ENCODE measurements at regions not wholly inside any gene's neighbourhood (a gene's known extent, or its start where the extent isn't known, plus 50 kb on each side); places are given as distances from the start of the nearest gene placed in this dataset.
A peak's percentile ranks its signal among the peaks of the same experiment; 100 is the strongest.

GRCh38 chr5:24804221-24804681 is 159.5 kb upstream of the CDH10 start:
- H4K20me1 ChIP-seq (ENCODE audit: control insufficient read depth, extremely low read depth, insufficient read depth, low read length): no peaks in the 10 kb centered on the region
- peak in 1 of 2 donors; percentile 93 for DNase-seq (ENCODE audit: low read depth in 2 of 2)
- no peak overlapping the region for H2AFZ ChIP-seq (ENCODE audit: low read length)
- H3K27ac ChIP-seq (ENCODE audit: insufficient read depth, low read length): no peak overlapping the region
- H3K36me3 ChIP-seq (ENCODE audit: control insufficient read depth, insufficient read depth, low read length): no peaks in the 10 kb centered on the region
- H3K4me1 ChIP-seq (ENCODE audit: control insufficient read depth, extremely low read depth, insufficient read depth, low read length): no peaks in the 10 kb centered on the region
- H3K9ac ChIP-seq (ENCODE audit: insufficient read depth, low read length): no peak overlapping the region
- H3K4me2 ChIP-seq (ENCODE audit: extremely low read depth, insufficient read depth, low read length): no peak overlapping the region
- TF ChIP-seq EZH2 (IDR thresholded peaks at IDR 0.05; ENCODE audit: low read length, missing control alignments): no peak
- no peak for TF ChIP-seq CTCF (conservative IDR thresholded peaks at IDR 0.05 in 1 of 2, IDR thresholded peaks at IDR 0.05 in 1 of 2; ENCODE audit: low read depth in 1 of 2, low read length in 2 of 2)
- H3K4me3 ChIP-seq (replicated peaks in 1 of 4; ENCODE audit: control extremely low read depth in 1 of 4, insufficient read depth in 1 of 4, low read depth in 3 of 4, low read length in 4 of 4): no peak overlapping the region
- no peaks in the 10 kb centered on the region for H3K79me2 ChIP-seq (ENCODE audit: control insufficient read depth, insufficient read depth, low read length)
- H3K9me3 ChIP-seq (ENCODE audit: control insufficient read depth, insufficient read depth, low read depth, low read length): no peaks in the 10 kb centered on the region
- H3K27me3 ChIP-seq (ENCODE audit: control insufficient read depth, insufficient read depth, low read length): no peaks in the 10 kb centered on the region

GRCh38 chr5:24791326-24791725 is 146.5 kb upstream of the CDH10 start:
- Histone ChIP-seq H4K20me1 (ENCODE audit: control insufficient read depth, extremely low read depth, insufficient read depth, low read length) (no peaks in the 10 kb centered on the region), H3K9me3 (ENCODE audit: control insufficient read depth, insufficient read depth, low read depth, low read length) (no peaks in the 10 kb centered on the region), H3K79me2 (ENCODE audit: control insufficient read depth, insufficient read depth, low read length) (no peaks in the 10 kb centered on the region), H3K36me3 (ENCODE audit: control insufficient read depth, insufficient read depth, low read length) (no peaks in the 10 kb centered on the region), H3K9ac (ENCODE audit: insufficient read depth, low read length) (no peak overlapping the region), H2AFZ (ENCODE audit: low read length) (no peak overlapping the region), H3K4me2 (ENCODE audit: extremely low read depth, insufficient read depth, low read length) (no peak overlapping the region), H3K27ac (ENCODE audit: insufficient read depth, low read length) (no peak overlapping the region), H3K27me3 (ENCODE audit: control insufficient read depth, insufficient read depth, low read length) (no peaks in the 10 kb centered on the region), H3K4me1 (ENCODE audit: control insufficient read depth, extremely low read depth, insufficient read depth, low read length) (no peaks in the 10 kb centered on the region), H3K4me3 (replicated peaks in 1 of 4; ENCODE audit: control extremely low read depth in 1 of 4, insufficient read depth in 1 of 4, low read depth in 3 of 4, low read length in 4 of 4) (no peak overlapping the region)
- DNase-seq (ENCODE audit: low read depth in 2 of 2): no peak
- no peak for TF ChIP-seq EZH2 (IDR thresholded peaks at IDR 0.05; ENCODE audit: low read length, missing control alignments)
- TF ChIP-seq CTCF (conservative IDR thresholded peaks at IDR 0.05 in 1 of 2, IDR thresholded peaks at IDR 0.05 in 1 of 2; ENCODE audit: low read depth in 1 of 2, low read length in 2 of 2): no peak

- H2AFZ ChIP-seq (ENCODE audit: low read length): no peak overlapping the region
- no peaks in the 10 kb centered on the region for H3K4me1 ChIP-seq (ENCODE audit: control insufficient read depth, extremely low read depth, insufficient read depth, low read length)
- no peaks in the 10 kb centered on the region for H4K20me1 ChIP-seq (ENCODE audit: control insufficient read depth, extremely low read depth, insufficient read depth, low read length)
- DNase-seq (ENCODE audit: low read depth in 2 of 2): peak in 1 of 2 donors; percentile 17
- no peaks in the 10 kb centered on the region for H3K79me2 ChIP-seq (ENCODE audit: control insufficient read depth, insufficient read depth, low read length)
- H3K9me3 ChIP-seq (ENCODE audit: control insufficient read depth, insufficient read depth, low read depth, low read length): no peaks in the 10 kb centered on the region
- no peak overlapping the region for H3K9ac ChIP-seq (ENCODE audit: insufficient read depth, low read length)
- no peaks in the 10 kb centered on the region for H3K27me3 ChIP-seq (ENCODE audit: control insufficient read depth, insufficient read depth, low read length)
- H3K27ac ChIP-seq (ENCODE audit: insufficient read depth, low read length): no peak overlapping the region
- H3K36me3 ChIP-seq (ENCODE audit: control insufficient read depth, insufficient read depth, low read length): no peaks in the 10 kb centered on the region
- no peak overlapping the region for H3K4me3 ChIP-seq (replicated peaks in 1 of 4; ENCODE audit: control extremely low read depth in 1 of 4, insufficient read depth in 1 of 4, low read depth in 3 of 4, low read length in 4 of 4)
- H3K4me2 ChIP-seq (ENCODE audit: extremely low read depth, insufficient read depth, low read length): no peak overlapping the region
- no peak for TF ChIP-seq EZH2 (IDR thresholded peaks at IDR 0.05; ENCODE audit: low read length, missing control alignments)
- TF ChIP-seq CTCF (conservative IDR thresholded peaks at IDR 0.05 in 1 of 2, IDR thresholded peaks at IDR 0.05 in 1 of 2; ENCODE audit: low read depth in 1 of 2, low read length in 2 of 2): no peak
These were observed 145.0 kb upstream of the CDH10 start for GRCh38 chr5:24789611-24790351.

All from fibroblast of lung (primary cell).